NT2/D1 (cell line): ENCODE measurements at regions not wholly inside any gene's neighbourhood (a gene's known extent, or its start where the extent isn't known, plus 50 kb on each side); places are given as distances from the start of the nearest gene placed in this dataset.

Source experiments
- SUZ12 ChIP-seq: IDR thresholded peaks from 2 replicates; pipeline ENCODE4 v1.6.1; 2011; ENCODE audit not compliant: insufficient read length, insufficient read depth; ENCODE audit errors: extremely low read depth
- YY1 ChIP-seq: IDR thresholded peaks from 2 replicates; pipeline ENCODE4 v1.6.1; 2011; ENCODE audit not compliant: insufficient read length, insufficient read depth
- ZNF274 ChIP-seq: IDR thresholded peaks from 2 replicates; pipeline ENCODE4 v1.6.1; 2011; ENCODE audit warnings: mild to moderate bottlenecking, low read depth, low read length

- no peak for TF ChIP-seq YY1
- no peak for TF ChIP-seq SUZ12
- TF ChIP-seq ZNF274: no peak
Observed at GRCh38 chr6:9796827-9797226, 618.0 kb downstream of the TFAP2A start.
